ENCODE measurements at regions not wholly inside any gene's neighbourhood (a gene's known extent, or its start where the extent isn't known, plus 50 kb on each side); places are given as distances from the start of the nearest gene placed in this dataset.
"Not testable (repeated sequence)": the region's sequence is repeated elsewhere in the genome, so short reads cannot be mapped to it uniquely, and the experiment has no call there.

GRCh38 chr13:85603735-85604134 lies 195.5 kb downstream of the SLITRK6 start:
- no peak for DNase-seq (ENCODE audit: low spot score)

DNA sequence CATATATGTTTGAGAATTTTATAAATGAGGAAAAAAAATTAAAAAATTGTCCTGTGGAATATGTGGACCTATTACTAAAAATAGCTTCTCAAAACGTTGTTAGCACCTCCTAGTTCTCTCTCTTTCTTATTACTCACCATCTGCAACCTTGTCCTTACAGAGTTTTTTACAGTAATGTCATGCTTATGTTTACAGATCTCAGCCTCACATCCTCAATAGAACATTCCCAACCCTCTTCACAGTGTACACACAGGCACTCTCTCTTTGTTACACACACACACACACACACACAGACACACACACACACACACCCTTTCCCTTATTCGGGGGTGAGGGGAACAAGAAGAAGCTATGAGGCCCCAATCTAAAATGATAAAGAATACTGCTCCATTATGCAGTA lies 197.7 kb downstream of the SLITRK6 start:
- DNase-seq (ENCODE audit: low spot score) = no peak

- no peak for DNase-seq (ENCODE audit: low spot score)
Measured at GRCh38 chr13:85597790-85598500, 201.3 kb downstream of the SLITRK6 start.

GRCh38 chr13:85592211-85592610 lies 207.0 kb downstream of the SLITRK6 start:
- DNase-seq (ENCODE audit: low spot score) = no peak

GRCh38 chr13:85590231-85590931 lies 208.8 kb downstream of the SLITRK6 start:
- DNase-seq (ENCODE audit: low spot score) = no peak

- DNase-seq (ENCODE audit: low spot score) = no peak
Measured at GRCh38 chr13:85589021-85589420, 210.2 kb downstream of the SLITRK6 start.

- no peak for DNase-seq (ENCODE audit: low spot score)
Measured at GRCh38 chr13:85588359-85588758, 210.9 kb downstream of the SLITRK6 start.

DNA sequence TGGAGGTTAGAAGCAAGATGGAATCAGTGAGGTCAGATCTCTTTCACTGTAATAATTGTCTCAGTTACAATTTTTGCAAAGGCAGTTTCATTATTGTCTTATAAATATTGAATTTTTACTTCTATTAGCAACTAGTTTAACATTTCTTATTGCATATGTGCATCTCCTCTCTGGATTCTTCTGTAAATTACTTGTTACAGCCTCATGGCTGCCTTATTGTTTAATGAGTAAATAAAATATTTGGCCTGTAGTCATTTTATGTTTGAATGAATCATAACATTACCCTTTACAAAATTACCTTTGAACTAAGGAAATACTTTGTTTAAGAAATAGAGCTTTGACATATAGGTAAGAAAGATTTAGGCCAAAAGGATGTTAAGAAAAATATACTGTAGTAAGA lies 212.4 kb downstream of the SLITRK6 start:
- no peak for DNase-seq (ENCODE audit: low spot score)

GRCh38 chr13:85586422-85586831 lies 212.8 kb downstream of the SLITRK6 start:
- DNase-seq (ENCODE audit: low spot score) = no peak

GRCh38 chr13:85582890-85583289 lies 216.3 kb downstream of the SLITRK6 start:
- no peak for DNase-seq (ENCODE audit: low spot score)

DNA sequence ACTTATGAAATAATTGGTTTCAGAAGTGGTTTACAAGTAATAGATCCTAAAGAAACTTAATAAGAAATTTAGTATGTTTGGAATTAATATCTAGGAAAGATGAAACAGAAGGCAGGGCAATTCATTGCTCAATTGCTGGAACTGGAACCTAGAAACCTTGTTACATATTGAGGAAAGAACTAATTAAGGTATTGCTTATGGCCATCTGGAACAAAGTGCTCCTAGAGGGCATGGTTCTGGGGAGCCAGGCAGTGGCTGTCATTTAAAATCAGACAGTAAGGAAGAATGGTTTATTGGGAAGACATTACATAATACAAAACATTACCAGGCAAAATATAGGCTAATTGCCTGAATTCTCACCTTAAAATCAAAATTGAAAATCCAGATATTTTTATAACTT lies 224.1 kb downstream of the SLITRK6 start:
- DNase-seq (ENCODE audit: low spot score) = no peak

- DNase-seq (ENCODE audit: low spot score) = no peak
Measured at GRCh38 chr13:85567909-85568308, 231.3 kb downstream of the SLITRK6 start.

DNA sequence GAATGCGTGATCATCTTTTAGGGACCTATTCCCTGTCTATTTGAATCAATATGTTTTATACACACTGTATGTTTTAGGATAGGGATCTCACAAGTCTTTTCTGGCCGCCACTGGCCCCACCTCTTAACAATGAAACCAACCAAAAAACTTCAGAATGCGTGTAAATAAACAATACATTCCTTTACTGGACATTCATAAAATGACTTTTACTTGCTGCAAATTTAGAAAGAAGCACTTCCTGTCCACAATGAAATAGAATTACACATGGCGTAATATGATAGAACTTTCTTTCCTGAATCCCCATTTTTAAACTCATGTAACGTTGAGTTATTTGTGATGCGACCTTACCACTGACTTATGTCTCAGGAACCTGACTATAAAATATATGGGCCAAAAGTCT lies 233.6 kb downstream of the SLITRK6 start:
- DNase-seq (ENCODE audit: low spot score) = no peak

DNA sequence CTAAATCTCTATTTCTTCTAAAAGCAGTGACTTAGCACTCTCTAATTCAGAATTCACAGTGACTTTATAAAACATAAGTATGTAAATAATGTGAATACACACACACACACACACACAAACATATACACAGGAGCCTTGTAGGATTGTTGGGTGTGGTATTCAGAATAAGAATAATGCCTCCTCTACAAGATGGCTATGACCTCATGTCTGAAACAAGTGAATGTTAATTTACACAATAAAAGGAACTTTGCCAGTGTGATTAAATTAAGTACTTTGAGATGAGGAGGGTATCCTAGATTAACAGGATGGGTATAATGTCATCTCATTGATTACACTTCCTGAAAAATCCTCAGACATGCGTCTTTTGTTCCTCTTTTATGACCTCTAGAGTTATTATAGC lies 234.6 kb downstream of the SLITRK6 start:
- no peak for DNase-seq (ENCODE audit: low spot score)

DNA sequence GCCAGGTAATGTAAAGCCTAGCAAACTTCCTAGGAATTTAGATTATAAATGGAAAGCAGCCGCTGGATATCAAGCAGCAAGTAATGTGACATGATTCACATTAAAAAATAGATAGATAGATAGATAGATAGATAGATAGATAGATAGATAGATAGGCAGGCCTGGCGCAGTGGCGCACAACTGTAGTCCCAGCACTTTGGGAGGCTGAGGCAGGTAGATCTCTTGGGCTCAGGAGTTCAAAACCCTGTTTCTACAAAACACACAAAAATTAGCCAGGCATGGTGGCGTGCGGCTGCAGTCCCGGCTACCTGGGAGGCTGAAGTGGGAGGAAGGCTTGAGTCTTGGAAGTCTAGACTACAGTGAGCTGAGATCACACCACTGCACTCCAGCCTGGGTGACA lies 236.9 kb downstream of the SLITRK6 start:
- no peak for DNase-seq (ENCODE audit: low spot score)

DNA sequence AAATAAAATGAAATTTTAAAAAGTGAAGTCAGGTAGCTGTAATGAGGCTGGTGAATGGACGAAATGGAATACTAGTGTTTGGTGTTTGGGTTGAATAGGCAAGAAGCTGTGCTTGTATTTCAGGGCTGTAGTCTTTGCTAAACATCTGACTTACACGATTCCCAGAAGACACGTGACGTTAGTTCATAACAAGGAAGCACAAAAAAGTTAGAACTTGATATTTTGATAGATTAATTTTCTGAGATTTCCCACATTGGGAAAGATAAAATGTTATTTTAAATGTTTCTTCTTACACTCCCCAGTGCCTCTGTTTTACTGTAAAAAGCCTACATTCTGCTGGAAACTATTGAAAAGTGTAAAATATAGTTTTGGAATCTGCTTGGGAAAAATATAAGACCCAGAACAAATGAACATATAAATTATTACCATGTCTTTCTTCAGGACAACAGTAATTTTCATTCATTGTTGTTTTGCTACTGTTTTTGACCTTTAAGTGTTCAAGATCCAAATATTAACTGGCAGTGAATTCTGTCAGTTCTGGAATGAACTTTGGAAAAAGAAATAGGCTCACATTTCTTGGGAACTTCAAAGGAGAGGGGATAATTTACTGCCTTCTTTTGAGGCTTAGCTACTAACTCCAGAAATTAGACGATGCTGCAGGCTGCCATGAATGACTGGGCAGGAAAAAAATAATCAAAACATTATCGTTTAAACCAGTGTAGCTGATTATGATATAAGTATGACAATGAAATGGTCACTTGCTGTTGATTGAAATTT lies 241.3 kb downstream of the SLITRK6 start:
- no peak for DNase-seq (ENCODE audit: low spot score)

DNA sequence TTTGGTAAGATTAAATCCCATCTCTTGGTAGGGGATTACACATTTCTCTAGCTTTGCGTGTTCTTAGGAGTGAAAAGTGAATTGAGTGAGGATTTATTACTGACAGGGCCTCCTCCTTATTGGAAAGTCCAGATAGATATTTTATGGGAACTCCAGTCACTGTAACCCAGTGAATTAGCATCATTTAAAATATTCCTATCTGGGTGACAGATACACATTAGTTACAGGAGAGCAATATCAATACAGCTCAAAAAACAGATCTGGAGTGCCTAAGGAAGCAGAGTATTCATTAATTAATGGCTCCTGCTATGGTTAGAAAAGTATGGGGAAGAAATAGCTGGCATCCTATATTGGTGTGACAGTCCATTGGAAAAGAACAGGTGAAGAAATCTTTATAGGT lies 248.2 kb downstream of the SLITRK6 start:
- DNase-seq (ENCODE audit: low spot score) = no peak

GRCh38 chr13:85549819-85550218 lies 249.4 kb downstream of the SLITRK6 start:
- peak; percentile 33 for DNase-seq (ENCODE audit: low spot score)

- not testable (repeated sequence) for DNase-seq (ENCODE audit: low spot score)
Measured at GRCh38 chr13:85548845-85549244, 250.4 kb downstream of the SLITRK6 start.

DNA sequence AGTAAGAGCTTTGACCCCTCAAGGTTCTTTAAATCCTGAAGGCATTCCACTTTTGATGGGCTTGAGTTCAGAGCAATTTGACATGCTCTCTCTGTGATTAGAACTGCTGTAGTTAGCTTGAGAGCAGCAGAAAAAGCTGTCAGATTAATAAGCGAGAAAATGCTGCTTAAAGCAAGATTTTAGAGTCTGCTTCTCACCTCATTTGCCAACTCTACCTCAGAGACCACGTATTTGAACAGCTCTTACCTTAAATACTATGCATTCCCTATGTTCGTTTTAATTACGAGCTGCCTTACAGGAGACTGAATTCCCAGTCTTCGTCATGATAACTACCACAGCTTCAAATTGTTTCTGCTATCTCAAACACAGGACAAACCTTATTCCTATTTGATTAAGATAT lies 253.4 kb downstream of the SLITRK6 start:
- no peak for DNase-seq (ENCODE audit: low spot score)

DNA sequence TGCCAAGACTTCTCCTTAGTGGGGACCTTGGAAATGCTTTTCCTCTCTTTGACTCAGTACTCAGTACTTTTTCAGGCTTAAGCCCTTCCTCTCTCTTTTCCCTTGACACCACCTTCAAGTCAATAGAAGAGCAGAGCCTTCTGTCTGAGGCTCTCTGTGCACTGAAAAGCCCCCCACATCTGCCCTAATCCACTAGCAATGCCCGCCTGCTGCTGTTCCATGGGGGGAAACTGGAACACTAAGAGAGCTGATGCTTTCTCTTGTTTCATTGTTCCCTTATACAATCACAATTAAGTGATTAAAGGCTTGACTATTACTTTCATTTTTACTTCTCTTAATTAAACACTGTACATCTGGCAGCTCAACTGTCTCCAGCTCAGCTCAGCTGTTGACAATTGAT lies 254.5 kb downstream of the SLITRK6 start:
- no peak for DNase-seq (ENCODE audit: low spot score)

- DNase-seq (ENCODE audit: low spot score) = no peak
Measured at GRCh38 chr13:85543144-85543543, 256.1 kb downstream of the SLITRK6 start.

DNA sequence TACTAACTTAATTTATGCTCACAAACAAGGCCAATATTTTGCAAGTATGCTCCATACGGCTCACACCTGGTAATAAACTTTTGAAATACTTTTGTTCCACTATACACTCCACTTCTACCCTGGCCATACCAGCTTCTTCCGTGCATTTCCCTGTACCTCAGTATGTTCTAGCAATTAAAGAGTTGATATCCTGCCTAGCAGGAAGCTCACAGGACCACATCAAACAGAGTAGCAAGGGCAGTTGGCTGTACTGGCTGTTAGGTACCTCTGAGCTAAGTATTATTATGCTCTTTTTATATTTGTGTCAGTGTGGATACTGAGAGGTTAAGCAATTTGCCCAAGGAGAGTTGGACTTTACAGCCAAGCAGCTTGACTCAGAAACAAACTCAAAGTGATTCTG lies 257.7 kb downstream of the SLITRK6 start:
- DNase-seq (ENCODE audit: low spot score) = no peak
